ENCODE measurements at regions not wholly inside any gene's neighbourhood (a gene's known extent, or its start where the extent isn't known, plus 50 kb on each side); places are given as distances from the start of the nearest gene placed in this dataset.

GRCh38 chr2:45130736-45131135, 121.5 kb upstream of the SIX2 start:
- POLR2A ChIA-PET = no interaction called here
- no peak overlapping the region for H3K4me2 ChIP-seq
- no peak for ATAC-seq

GRCh38 chr2:45128580-45128997, 119.3 kb upstream of the SIX2 start:
- no peaks in the 10 kb centered on the region for H3K9me3 ChIP-seq
- 16% methylated on average over 1 of the region's 1 CpG for WGBS (ENCODE audit: missing lambda C conversion rate)
- H3K4me1 ChIP-seq = peaks cover 18% of the 10 kb centered on the region
- ChIA-PET POLR2A (interaction anchor here (1.1 to 1.6 kb wide), 2 partner anchors 9 to 41 kb away, joined by 4 to 10 read pairs; no protein-coding TSS in a partner anchor), CTCF (interaction anchor here (0.7 to 2.5 kb wide), 12 partner anchors 9 to 366 kb away, joined by 3 to 8 read pairs (median 3); no protein-coding TSS in a partner anchor)
- H3K4me3 ChIP-seq = no peak overlapping the region
- peak overlapping the region; percentile 38 to 48; a peak in 3 of 6 replicates for H3K27ac ChIP-seq
- ATAC-seq (peak; percentile 82 to 91), FAIRE-seq (no peak), DNase-seq (ENCODE audit: low read depth in 1 of 2, low spot score in 1 of 2) (peak; percentile 41 to 81)
- peak overlapping the region; percentile 31 for H3K4me2 ChIP-seq
- peak; percentile 92 for TF ChIP-seq HOXB5 (CRISPR knock-in tag; IDR thresholded peaks at IDR 0.05)
- TF ChIP-seq CHD2 (IDR thresholded peaks at IDR 0.05; ENCODE audit: low read length, partially characterized antibody) = no peak
- peak; percentile 75 for TF ChIP-seq FOSL2 (IDR thresholded peaks at IDR 0.05)
- peak; percentile 72 for TF ChIP-seq FOSL2 (CRISPR knock-in tag; IDR thresholded peaks at IDR 0.05)
- TF ChIP-seq TFCP2L1 (CRISPR knock-in tag; IDR thresholded peaks at IDR 0.05) = no peak
- TF ChIP-seq HOXA7 (CRISPR knock-in tag; IDR thresholded peaks at IDR 0.05) = no peak
- no peak for TF ChIP-seq USF2 (IDR thresholded peaks at IDR 0.05)
- TF ChIP-seq PHF8 (IDR thresholded peaks at IDR 0.05; ENCODE audit: borderline replicate concordance, low read depth) = no peak
- peak; percentile 20 to 23; a peak in 2 of 4 replicates for TF ChIP-seq CEBPB (IDR thresholded peaks at IDR 0.05)
- TF ChIP-seq MYC (IDR thresholded peaks at IDR 0.05; ENCODE audit: borderline replicate concordance, low read length) = no peak
- peak; percentile 65 for TF ChIP-seq JUNB (IDR thresholded peaks at IDR 0.05)
- TF ChIP-seq SMC3 (IDR thresholded peaks at IDR 0.05) = 0 out of 3 replicates have a peak, but pooled peaks have one; percentile 37
- TF ChIP-seq BCL3 (IDR thresholded peaks at IDR 0.05) = no peak
- no peak for TF ChIP-seq RCOR1 (IDR thresholded peaks at IDR 0.05; ENCODE audit: low read depth, low read length)
- no peak for TF ChIP-seq MAFK (IDR thresholded peaks at IDR 0.05; ENCODE audit: partially characterized antibody)
- TF ChIP-seq CTCF (IDR thresholded peaks at IDR 0.05) = peak; percentile 33; the same call in 1 of the 3 replicates
- TF ChIP-seq PBX3 (IDR thresholded peaks at IDR 0.05) = no peak
- TF ChIP-seq EP300 (IDR thresholded peaks at IDR 0.05) = 0 out of 5 replicates have a peak, but pooled peaks of 1 of the 2 experiments have one; percentile 11

More at GRCh38 chr2:45130736-45131135, 121.5 kb upstream of the SIX2 start:
- FAIRE-seq = no peak
- H3K4me3 ChIP-seq = no peak overlapping the region
- H3K27ac ChIP-seq = no peak overlapping the region; a peak in 1 of 6 replicates
- 88% methylated on average over 2 of the region's 2 CpGs for WGBS (ENCODE audit: missing lambda C conversion rate)
- CTCF ChIA-PET = interaction anchor here (0.7 to 1.8 kb wide), 3 partner anchors 10 to 364 kb away, joined by 3 to 4 read pairs (median 3); no protein-coding TSS in a partner anchor
- no peaks in the 10 kb centered on the region for H3K9me3 ChIP-seq
- no peak for TF ChIP-seq HOXB13 (CRISPR knock-in tag; IDR thresholded peaks at IDR 0.05; ENCODE audit: low read depth)
- TF ChIP-seq NFE2L2 (conservative IDR thresholded peaks at IDR 0.05; ENCODE audit: low read length) = no peak
- TF ChIP-seq HEYL (CRISPR knock-in tag; IDR thresholded peaks at IDR 0.05) = no peak
- TF ChIP-seq CBX2 (IDR thresholded peaks at IDR 0.05; ENCODE audit: borderline replicate concordance, low read depth) = no peak
- no peak for TF ChIP-seq EHMT2 (IDR thresholded peaks at IDR 0.05; ENCODE audit: low read depth)
- TF ChIP-seq ZC3H11A (IDR thresholded peaks at IDR 0.05) = no peak
- TF ChIP-seq CHD2 (IDR thresholded peaks at IDR 0.05; ENCODE audit: low read length, partially characterized antibody) = no peak
- TF ChIP-seq HOXA7 (CRISPR knock-in tag; IDR thresholded peaks at IDR 0.05) = no peak
- TF ChIP-seq HMGXB4 (CRISPR knock-in tag; IDR thresholded peaks at IDR 0.05; ENCODE audit: borderline replicate concordance) = no peak
- no peak for TF ChIP-seq MAZ (IDR thresholded peaks at IDR 0.05; ENCODE audit: borderline replicate concordance, low read depth, low read length)
- no peak for TF ChIP-seq CHD4 (IDR thresholded peaks at IDR 0.05; ENCODE audit: borderline replicate concordance)
- no peak for TF ChIP-seq FOSB (CRISPR knock-in tag; IDR thresholded peaks at IDR 0.05)
- TF ChIP-seq PBX3 (IDR thresholded peaks at IDR 0.05) = no peak
- DNase-seq (ENCODE audit: low read depth in 1 of 2, low spot score in 1 of 2) = no peak
- peaks cover 18% of the 10 kb centered on the region for H3K4me1 ChIP-seq

Data from A549 (cell line).